SHP77 (cell line): ENCODE measurements at regions not wholly inside any gene's neighbourhood (a gene's known extent, or its start where the extent isn't known, plus 50 kb on each side); places are given as distances from the start of the nearest gene placed in this dataset.

ENCODE experiments used
- DNase-seq, 2 experiments: peaks; one replicate each; lab custom pipeline; 2025; lab: John Stamatoyannopoulos, UW

GRCh38 chr9:119829186-119829585 is 460.0 kb upstream of the BRINP1 start:
- DNase-seq: no peak

GRCh38 chr9:119827526-119827925 is 458.3 kb upstream of the BRINP1 start:
- no peak for DNase-seq

GRCh38 chr9:119827126-119827525 is 457.9 kb upstream of the BRINP1 start:
- no peak for DNase-seq

- DNase-seq: no peak
These were observed 449.6 kb upstream of the BRINP1 start for GRCh38 chr9:119818726-119819435.

GRCh38 chr9:119810645-119811429 is 441.6 kb upstream of the BRINP1 start:
- DNase-seq: no peak

DNA sequence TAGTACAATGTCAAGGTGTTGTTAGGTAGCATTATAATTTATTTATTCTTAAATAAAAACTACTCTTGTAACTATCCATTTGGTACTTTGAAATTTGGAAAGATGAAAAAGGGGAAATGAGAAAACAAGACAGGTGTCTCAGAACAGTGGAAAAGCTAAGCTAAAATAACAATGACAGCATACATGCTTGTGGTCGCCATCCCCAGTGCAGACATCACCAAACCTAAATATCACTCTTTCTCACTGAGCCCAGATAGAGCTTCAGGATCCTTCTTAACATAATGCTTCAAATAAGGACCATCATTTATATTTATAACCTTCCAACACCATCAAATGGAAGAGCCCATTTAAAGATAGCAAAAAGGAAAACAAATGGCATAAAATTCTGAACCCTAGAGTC is 434.4 kb upstream of the BRINP1 start:
- no peak for DNase-seq

DNA sequence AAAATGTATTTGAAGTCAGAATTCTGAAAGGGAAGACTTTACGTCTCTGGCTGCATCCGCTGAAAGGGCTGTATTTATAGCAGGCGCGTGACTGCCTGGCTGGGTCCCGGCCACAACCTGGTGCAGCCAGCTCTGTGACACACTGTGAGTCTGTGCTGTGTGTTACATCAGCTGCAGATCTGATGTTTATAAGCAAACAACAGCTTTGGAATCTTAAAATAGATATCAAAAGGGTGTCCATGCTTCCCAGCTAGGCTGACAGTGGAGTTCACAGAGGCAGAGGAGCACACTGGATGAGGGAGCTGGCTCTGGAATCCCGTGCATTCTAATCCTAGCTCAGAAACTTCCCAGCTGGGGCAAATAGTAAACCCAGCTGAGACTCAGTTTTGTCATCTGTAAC is 433.4 kb upstream of the BRINP1 start:
- peak; percentile 13 to 54 for DNase-seq

GRCh38 chr9:119802133-119802532 is 432.9 kb upstream of the BRINP1 start:
- DNase-seq: no peak

DNA sequence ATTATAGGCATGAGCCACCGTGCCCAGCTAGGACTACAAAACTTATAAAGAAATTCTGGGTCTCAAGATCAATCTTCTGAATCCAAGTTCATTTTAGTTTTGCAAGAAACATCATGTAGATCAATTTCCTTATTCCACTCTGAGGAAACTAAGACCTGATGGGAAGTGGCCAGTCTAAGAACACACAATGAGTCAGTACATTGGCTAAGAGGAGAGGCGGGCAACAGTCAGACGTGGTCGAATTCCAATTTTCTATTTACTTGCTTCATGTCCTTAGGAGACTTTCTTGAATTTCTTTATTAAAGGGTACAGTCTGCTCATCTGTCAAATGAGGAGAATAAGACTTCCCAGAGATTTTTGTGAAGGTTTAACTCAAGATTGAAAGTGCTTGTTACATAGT is 432.1 kb upstream of the BRINP1 start:
- DNase-seq: no peak

DNA sequence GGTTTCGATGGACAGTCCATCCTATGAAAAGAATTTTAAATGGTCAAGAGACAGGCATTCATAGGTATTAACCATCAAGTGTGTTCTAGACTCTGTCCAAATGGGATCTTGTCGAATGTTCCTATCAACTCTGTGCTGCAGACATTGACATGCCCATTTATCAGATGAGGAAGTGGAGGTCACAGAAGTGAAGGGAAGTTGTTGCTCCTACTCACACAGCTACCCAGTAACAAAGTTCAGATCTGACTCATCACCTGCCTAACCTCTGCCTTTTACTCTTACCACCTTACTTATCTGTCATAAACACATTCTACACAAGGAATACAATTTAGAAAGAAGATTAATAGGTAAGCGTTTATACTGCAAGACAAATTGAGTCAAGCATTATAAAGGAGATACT is 426.2 kb upstream of the BRINP1 start:
- DNase-seq: no peak

DNA sequence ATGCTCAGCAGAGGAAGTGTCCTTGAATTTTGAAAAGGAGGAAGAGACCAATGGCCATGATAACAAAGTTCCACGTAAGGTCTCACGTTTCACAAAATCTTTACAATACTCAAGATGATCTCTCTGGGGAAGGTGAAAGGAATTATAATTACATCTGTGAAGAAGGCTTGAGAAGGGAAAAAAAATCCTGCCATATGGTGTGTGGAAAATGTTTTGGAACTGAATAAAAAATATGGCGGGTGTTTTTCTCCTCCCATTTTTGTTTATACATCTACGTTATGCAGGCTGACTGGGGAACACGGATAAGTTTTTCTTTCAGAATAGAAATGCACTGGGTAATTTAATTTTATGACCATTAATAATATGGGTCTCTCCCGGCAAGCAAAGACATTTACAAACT is 425.6 kb upstream of the BRINP1 start:
- DNase-seq: no peak

DNA sequence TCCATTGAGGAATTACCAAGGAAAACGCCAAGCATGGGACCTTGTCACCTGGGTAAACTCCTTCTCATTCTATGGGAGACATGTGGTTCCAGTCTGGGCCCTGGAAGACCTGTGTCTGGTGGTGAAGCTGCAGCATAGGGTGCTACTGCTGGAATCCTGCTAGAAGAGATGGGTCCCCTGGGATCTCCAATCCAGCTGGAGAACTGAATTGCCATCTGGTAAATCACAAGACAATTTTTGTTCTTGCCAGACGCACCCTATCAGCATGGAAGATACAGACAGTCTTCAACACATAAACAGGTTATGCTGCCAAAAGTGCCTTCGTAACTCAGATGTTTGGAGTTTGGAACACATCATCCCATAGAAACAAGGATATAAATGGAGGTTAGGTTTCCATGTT is 424.0 kb upstream of the BRINP1 start:
- DNase-seq: no peak

DNA sequence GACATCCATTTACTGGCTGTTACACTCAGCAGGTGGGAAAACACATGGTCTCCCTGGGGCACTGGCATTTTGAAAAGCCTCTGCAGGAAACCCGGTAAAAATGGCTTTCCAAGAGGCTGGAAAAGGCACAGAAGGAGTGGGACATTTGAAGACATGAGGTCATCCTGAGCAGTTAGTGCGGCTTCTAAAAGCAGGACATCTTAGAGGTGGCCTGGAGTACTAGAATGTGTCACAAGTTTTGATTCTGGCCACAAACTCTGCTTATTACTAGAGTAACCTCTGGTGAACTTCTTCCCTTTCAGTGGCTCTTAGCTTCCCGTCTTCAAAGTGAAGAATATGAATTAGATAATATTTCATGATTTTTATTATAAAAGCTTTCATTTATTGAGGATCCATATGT is 423.0 kb upstream of the BRINP1 start:
- DNase-seq: no peak

DNA sequence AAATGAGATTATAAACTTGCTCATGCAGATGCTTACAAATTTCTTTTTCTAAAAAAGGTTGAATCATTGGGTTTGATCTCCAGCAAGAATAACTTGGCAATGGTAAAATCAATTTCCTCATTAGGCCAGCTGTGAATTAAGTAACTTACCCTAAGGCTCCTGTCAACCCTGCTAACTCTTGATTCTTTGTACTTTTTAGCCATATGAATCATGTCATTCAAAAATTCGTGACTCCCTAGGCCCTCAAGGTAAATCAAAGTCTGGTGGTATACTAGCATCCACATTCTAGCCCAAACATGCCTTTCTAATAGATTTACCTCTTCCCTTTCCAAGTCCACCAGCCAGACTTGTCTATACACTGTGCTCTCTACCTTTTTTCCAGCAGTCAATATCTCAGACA is 420.8 kb upstream of the BRINP1 start:
- DNase-seq: no peak

DNA sequence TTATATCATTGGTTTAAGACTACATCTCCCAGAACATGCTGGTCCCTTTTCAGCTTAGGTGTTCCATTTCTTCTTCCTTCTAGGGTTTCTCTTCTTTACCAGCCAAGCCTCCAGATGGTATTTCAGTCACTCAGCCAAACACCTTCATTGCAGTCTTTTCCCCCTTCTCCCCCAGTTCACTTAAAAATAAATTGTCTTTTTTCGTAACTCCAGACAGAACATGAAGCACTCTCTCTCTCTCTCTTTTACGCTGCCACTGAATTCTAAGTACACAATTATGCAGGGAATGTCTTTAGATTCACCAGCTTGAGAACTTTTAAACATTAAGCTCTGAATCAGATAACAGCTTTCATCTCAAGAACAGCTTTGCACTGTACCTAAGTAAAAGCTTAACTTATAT is 419.7 kb upstream of the BRINP1 start:
- no peak for DNase-seq

- no peak for DNase-seq
These were observed 412.7 kb upstream of the BRINP1 start for GRCh38 chr9:119781886-119782285.

DNA sequence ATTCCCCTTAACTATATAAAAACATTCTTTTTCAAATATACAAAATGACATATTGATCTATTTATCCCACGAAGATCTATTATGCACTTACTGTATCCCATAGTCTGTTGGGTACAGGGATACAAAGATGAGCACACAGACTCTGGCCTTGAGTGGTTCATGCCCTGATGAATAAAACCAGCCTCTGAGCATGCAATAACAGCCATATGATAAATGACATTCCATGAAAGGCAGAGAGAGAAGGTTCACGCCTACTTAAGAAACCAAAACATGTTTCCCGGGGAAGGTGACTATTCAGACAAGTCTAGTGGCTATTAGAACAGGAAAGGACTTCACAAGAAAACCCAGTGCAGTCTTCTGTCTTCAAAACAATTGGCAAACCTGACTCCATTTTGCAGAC is 406.2 kb upstream of the BRINP1 start:
- no peak for DNase-seq

- no peak for DNase-seq
These were observed 404.6 kb upstream of the BRINP1 start for GRCh38 chr9:119773823-119774222.

GRCh38 chr9:119771341-119771740 is 402.1 kb upstream of the BRINP1 start:
- DNase-seq: no peak

GRCh38 chr9:119768266-119768665 is 399.0 kb upstream of the BRINP1 start:
- no peak for DNase-seq

- DNase-seq: no peak
These were observed 396.5 kb upstream of the BRINP1 start for GRCh38 chr9:119765632-119766175.

GRCh38 chr9:119763260-119763659 is 394.0 kb upstream of the BRINP1 start:
- no peak for DNase-seq

GRCh38 chr9:119761812-119762211 is 392.6 kb upstream of the BRINP1 start:
- DNase-seq: no peak
